Natural killer cell (primary cell): ENCODE measurements at regions not wholly inside any gene's neighbourhood (a gene's known extent, or its start where the extent isn't known, plus 50 kb on each side); places are given as distances from the start of the nearest gene placed in this dataset.

Source experiments
- ATAC-seq, 3 donors: fragments of 150-1000 bp in 2 of 3; fragments of 200-7000 bp in 1 of 3; cut with Tn5 transposase; 1 replicate in 1 of 3; 2 replicates in 2 of 3; pipeline ENCODE4 v1.10.0; 2021; ENCODE audit warnings: mild to moderate bottlenecking in 2 of 3, moderate library complexity in 2 of 3
- DNase-seq, 2 donors: peaks; one replicate each; pipeline versions ENCODE4 v3.0.0 to v3.0.0-alpha.2; 2013 to 2021; ENCODE audit warnings: mixed read lengths in 1 of 2
- H3K27ac ChIP-seq: one replicate; pipeline ENCODE4 v1.5.1; 2013; ENCODE audit warnings: mild to moderate bottlenecking, low read length
- H3K27me3 ChIP-seq: one replicate; pipeline ENCODE4 v1.6.1; 2013; ENCODE audit warnings: low read length; ENCODE audit not compliant: control insufficient read depth, insufficient read depth
- H3K36me3 ChIP-seq: one replicate; pipeline ENCODE4 v1.6.1; 2013; ENCODE audit warnings: low read length; ENCODE audit not compliant: control insufficient read depth, insufficient read depth
- H3K4me1 ChIP-seq: one replicate; pipeline ENCODE4 v1.6.1; 2013; ENCODE audit warnings: low read length; ENCODE audit not compliant: control insufficient read depth, insufficient read depth
- H3K4me3 ChIP-seq: one replicate; pipeline ENCODE4 v1.5.1; 2013; ENCODE audit warnings: low read length
- H3K9me3 ChIP-seq: one replicate; pipeline ENCODE4 v1.6.1; 2013; ENCODE audit warnings: low read length; ENCODE audit not compliant: control insufficient read depth, insufficient read depth
- H3K27ac Mint-ChIP-seq, 2 donors: one replicate each; pipeline ENCODE4 v1.8.0; 2022; ENCODE audit warnings: mild to moderate bottlenecking in 2 of 2, mixed read lengths in 2 of 2, moderate library complexity in 1 of 2
- H3K27me3 Mint-ChIP-seq, 2 donors: one replicate each; pipeline ENCODE4 v1.8.0; 2022; ENCODE audit warnings: low read depth in 2 of 2, mixed read lengths in 2 of 2
- H3K36me3 Mint-ChIP-seq: one replicate; pipeline ENCODE4 v1.8.0; 2022; ENCODE audit warnings: mixed read lengths
- H3K4me1 Mint-ChIP-seq, 2 donors: one replicate each; pipeline ENCODE4 v1.8.0; 2022; ENCODE audit warnings: mixed read lengths in 2 of 2
- H3K4me3 Mint-ChIP-seq: one replicate; pipeline ENCODE4 v1.8.0; 2022; ENCODE audit warnings: mild to moderate bottlenecking, moderate library complexity, mixed read lengths
- H3K9me3 Mint-ChIP-seq, 2 donors: one replicate each; pipeline ENCODE4 v1.8.0; 2022; ENCODE audit warnings: mixed read lengths in 2 of 2
- CTCF ChIP-seq: fragments of 200-600 bp; IDR thresholded peaks from one replicate; pipeline ENCODE4 v1.8.0; 2022; ENCODE audit warnings: antibody characterized with exemption
- WGBS: methylation state at CpG from one replicate; pipeline ENCODE4 v1.1.7; 2013; ENCODE audit warnings: missing lambda C conversion rate; ENCODE audit not compliant: insufficient coverage; 5-methylcytosine and 5-hydroxymethylcytosine counted together
- intact Hi-C: fragments of 100-400 bp; cut with micrococcal nuclease; formaldehyde crosslinking; loops from one replicate; pipeline ENCODE4 v1.14.2; 2022

- H3K4me1 Mint-ChIP-seq = no peaks in the 10 kb centered on the region
- TF ChIP-seq CTCF = no peak
- H3K36me3 Mint-ChIP-seq = no peaks in the 10 kb centered on the region
- no peaks in the 10 kb centered on the region for H3K27me3 Mint-ChIP-seq
- Histone ChIP-seq H3K27ac (no peak overlapping the region), H3K4me1 (no peaks in the 10 kb centered on the region), H3K9me3 (no peaks in the 10 kb centered on the region), H3K4me3 (no peak overlapping the region), H3K27me3 (no peaks in the 10 kb centered on the region), H3K36me3 (no peaks in the 10 kb centered on the region)
- WGBS = 56% methylated on average over 6 of the region's 7 CpGs
- H3K4me3 Mint-ChIP-seq = no peak overlapping the region
- H3K9me3 Mint-ChIP-seq = peaks cover 8 to 15% of the 10 kb centered on the region in 2 donors
- DNase-seq = no peak
- ATAC-seq = no peak
- H3K27ac Mint-ChIP-seq = no peak overlapping the region
- intact Hi-C loops = no loop called here
Observed at GRCh38 chr7:110105307-110105706, 985.6 kb upstream of the LRRN3 start.

GRCh38 chr7:110105840-110106239 is 985.1 kb upstream of the LRRN3 start:
- peaks cover 8 to 15% of the 10 kb centered on the region in 2 donors for H3K9me3 Mint-ChIP-seq
- no peaks in the 10 kb centered on the region for H3K9me3 ChIP-seq
- H3K4me1 Mint-ChIP-seq = no peaks in the 10 kb centered on the region
- DNase-seq (no peak), ATAC-seq (no peak)
- no peaks in the 10 kb centered on the region for H3K27me3 ChIP-seq
- H3K4me1 ChIP-seq = no peaks in the 10 kb centered on the region
- no peak for TF ChIP-seq CTCF
- no peak overlapping the region for H3K27ac Mint-ChIP-seq
- H3K4me3 Mint-ChIP-seq = no peak overlapping the region
- intact Hi-C loops = no loop called here
- no peaks in the 10 kb centered on the region for H3K36me3 ChIP-seq
- no peaks in the 10 kb centered on the region for H3K27me3 Mint-ChIP-seq
- no peaks in the 10 kb centered on the region for H3K36me3 Mint-ChIP-seq
- H3K4me3 ChIP-seq = no peak overlapping the region
- no peak overlapping the region for H3K27ac ChIP-seq

- Histone ChIP-seq H3K4me3 (no peak overlapping the region), H3K9me3 (peaks cover 11% of the 10 kb centered on the region), H3K4me1 (no peaks in the 10 kb centered on the region), H3K36me3 (no peaks in the 10 kb centered on the region), H3K27ac (no peak overlapping the region), H3K27me3 (no peaks in the 10 kb centered on the region)
- Mint-ChIP-seq H3K4me1 (no peaks in the 10 kb centered on the region), H3K4me3 (no peak overlapping the region), H3K27ac (no peak overlapping the region), H3K9me3 (peaks cover 18 to 19% of the 10 kb centered on the region in 2 donors), H3K27me3 (no peaks in the 10 kb centered on the region), H3K36me3 (peaks cover 11% of the 10 kb centered on the region)
- no peak for DNase-seq
- 64% methylated on average over 7 of the region's 7 CpGs for WGBS
- TF ChIP-seq CTCF = no peak
- no peak for ATAC-seq
- intact Hi-C loops = no loop called here
Observed at GRCh38 chr7:110119883-110120581, 970.9 kb upstream of the LRRN3 start.

GRCh38 chr7:110129159-110129558 is 961.8 kb upstream of the LRRN3 start:
- no peak for TF ChIP-seq CTCF
- Mint-ChIP-seq H3K4me3 (no peak overlapping the region), H3K27me3 (no peaks in the 10 kb centered on the region), H3K27ac (no peak overlapping the region), H3K4me1 (no peaks in the 10 kb centered on the region), H3K36me3 (peaks cover 7% of the 10 kb centered on the region), H3K9me3 (peaks cover 4 to 12% of the 10 kb centered on the region in 2 donors)
- Histone ChIP-seq H3K4me1 (no peaks in the 10 kb centered on the region), H3K27ac (no peak overlapping the region), H3K9me3 (no peaks in the 10 kb centered on the region), H3K36me3 (no peaks in the 10 kb centered on the region), H3K27me3 (no peaks in the 10 kb centered on the region), H3K4me3 (no peak overlapping the region)
- intact Hi-C loops = no loop called here
- no peak for ATAC-seq
- no peak for DNase-seq
